Liver (tissue), 8 donors: ENCODE measurements at regions not wholly inside any gene's neighbourhood (a gene's known extent, or its start where the extent isn't known, plus 50 kb on each side); places are given as distances from the start of the nearest gene placed in this dataset.

ENCODE experiments used
- DNase-seq: peaks from one replicate; pipeline ENCODE4 v3.0.0-alpha.2; 2017; ENCODE audit warnings: low spot score
- H3K27ac ChIP-seq, 2 donors: one replicate each; pipeline ENCODE4 v1.7.0; 2013; ENCODE audit warnings: inconsistent platforms in 2 of 2, low read length in 2 of 2, control low read depth in 1 of 2, low read depth in 1 of 2, mild to moderate bottlenecking in 1 of 2
- H3K27me3 ChIP-seq, 4 donors: one replicate each; pipeline versions ENCODE4 v1.6.1 to v1.7.0; 2013; ENCODE audit warnings: low read length in 3 of 4, inconsistent platforms in 1 of 4, mild to moderate bottlenecking in 1 of 4, moderate library complexity in 1 of 4; ENCODE audit not compliant: control insufficient read depth in 4 of 4, insufficient read depth in 4 of 4
- H3K36me3 ChIP-seq, 4 donors: one replicate each; pipeline versions ENCODE4 v1.6.1 to v1.7.0; 2013; ENCODE audit warnings: low read length in 3 of 4, mild to moderate bottlenecking in 3 of 4, low read depth in 1 of 4, moderate library complexity in 1 of 4; ENCODE audit not compliant: control insufficient read depth in 4 of 4, insufficient read depth in 3 of 4
- H3K4me1 ChIP-seq, 4 donors: one replicate each; pipeline versions ENCODE4 v1.6.1 to v1.7.0; 2013; ENCODE audit warnings: low read length in 3 of 4, mild to moderate bottlenecking in 3 of 4, moderate library complexity in 1 of 4; ENCODE audit not compliant: control insufficient read depth in 4 of 4, insufficient read depth in 4 of 4
- H3K4me3 ChIP-seq, 3 donors: one replicate each; pipeline versions ENCODE4 v1.6.1 to v1.7.0; 2013; ENCODE audit warnings: low read length in 3 of 3, control low read depth in 1 of 3, low read depth in 1 of 3, mild to moderate bottlenecking in 1 of 3
- H3K9ac ChIP-seq, 2 donors: one replicate each; pipeline ENCODE4 v1.7.0; 2013; ENCODE audit warnings: low read length in 2 of 2, mild to moderate bottlenecking in 2 of 2, moderate library complexity in 2 of 2, control low read depth in 1 of 2, low read depth in 1 of 2
- H3K9me3 ChIP-seq, 4 donors: one replicate each; pipeline versions ENCODE4 v1.6.1 to v1.7.0; 2013; ENCODE audit warnings: low read length in 3 of 4; ENCODE audit not compliant: control insufficient read depth in 4 of 4
- ATF3 ChIP-seq: IDR thresholded peaks from 2 replicates; pipeline ENCODE4 v1.6.1; 2016; ENCODE audit warnings: antibody characterized with exemption
- CTCF ChIP-seq: fragments of 150-350 bp; IDR thresholded peaks from 2 replicates; pipeline ENCODE4 v1.5.1; 2017; ENCODE audit warnings: improper control_type of control experiment, low read depth, low read length; ENCODE audit not compliant: missing input control
- EGR1 ChIP-seq, 2 donors: IDR thresholded peaks; 2 replicates each; pipeline ENCODE4 v1.6.1; 2016 to 2018; ENCODE audit warnings: antibody characterized with exemption in 2 of 2, low read depth in 2 of 2
- FOXA1 ChIP-seq: IDR thresholded peaks from 2 replicates; pipeline ENCODE4 v1.6.1; 2016; ENCODE audit warnings: antibody characterized with exemption
- FOXA2 ChIP-seq: IDR thresholded peaks from 2 replicates; pipeline ENCODE4 v1.6.1; 2016; ENCODE audit warnings: antibody characterized with exemption
- GABPA ChIP-seq, 2 donors: IDR thresholded peaks in 1 of 2; conservative IDR thresholded peaks in 1 of 2; 2 replicates each; pipeline ENCODE4 v1.6.1; 2016; ENCODE audit warnings: antibody characterized with exemption in 2 of 2, mild to moderate bottlenecking in 1 of 2, moderate library complexity in 1 of 2
- HNF4A ChIP-seq, 2 donors: conservative IDR thresholded peaks; 2 replicates each; pipeline ENCODE4 v1.6.1; 2016; ENCODE audit warnings: antibody characterized with exemption in 2 of 2, mild to moderate bottlenecking in 2 of 2
- HNF4G ChIP-seq: IDR thresholded peaks from 2 replicates; pipeline ENCODE4 v1.6.1; 2016; ENCODE audit warnings: antibody characterized with exemption
- JUND ChIP-seq, 2 donors: IDR thresholded peaks; 2 replicates each; pipeline ENCODE4 v1.6.1; 2016; ENCODE audit warnings: antibody characterized with exemption in 2 of 2
- MAX ChIP-seq: IDR thresholded peaks from 2 replicates; pipeline ENCODE4 v1.6.1; 2016; ENCODE audit warnings: antibody characterized with exemption
- NR2F2 ChIP-seq: IDR thresholded peaks from 2 replicates; pipeline ENCODE4 v1.6.1; 2016; ENCODE audit warnings: antibody characterized with exemption
- RAD21 ChIP-seq, 2 donors: IDR thresholded peaks; 2 replicates each; pipeline ENCODE4 v1.6.1; 2016; ENCODE audit warnings: antibody characterized with exemption in 2 of 2, mild to moderate bottlenecking in 2 of 2
- REST ChIP-seq: IDR thresholded peaks from 2 replicates; pipeline ENCODE4 v1.6.1; 2016; ENCODE audit warnings: antibody characterized with exemption, mild to moderate bottlenecking
- RXRA ChIP-seq, 2 donors: IDR thresholded peaks; 2 replicates each; pipeline ENCODE4 v1.6.1; 2017 to 2018; ENCODE audit warnings: antibody characterized with exemption in 2 of 2, mild to moderate bottlenecking in 1 of 2
- SP1 ChIP-seq: IDR thresholded peaks from 2 replicates; pipeline ENCODE4 v1.6.1; 2018; ENCODE audit warnings: antibody characterized with exemption, mild to moderate bottlenecking
- TAF1 ChIP-seq: conservative IDR thresholded peaks from 2 replicates; pipeline ENCODE4 v1.6.1; 2016; ENCODE audit warnings: antibody characterized with exemption, mild to moderate bottlenecking
- YY1 ChIP-seq: IDR thresholded peaks from 2 replicates; pipeline ENCODE4 v1.6.1; 2016; ENCODE audit warnings: antibody characterized with exemption, mild to moderate bottlenecking
- ZBTB33 ChIP-seq: IDR thresholded peaks from 2 replicates; pipeline ENCODE4 v1.6.1; 2016; ENCODE audit warnings: antibody characterized with exemption
- WGBS: extraction: QIAGEN DNeasy Blood & Tissue Kit; methylation state at CpG from one replicate; pipeline ENCODE4 v1.1.7; 2013; 5-methylcytosine and 5-hydroxymethylcytosine counted together
- donor health status: healthy.
- donor health status: healthy.
- donor health status: healthy.
- donor health status: healthy.
- donor health status: healthy.

- peaks cover 4 to 10% (median 7%) of the 10 kb centered on the region in 4 donors for H3K4me1 ChIP-seq
- H3K9ac ChIP-seq = no peak overlapping the region
- no peak overlapping the region for H3K4me3 ChIP-seq
- H3K27ac ChIP-seq = no peak overlapping the region
- no peaks in the 10 kb centered on the region for H3K9me3 ChIP-seq
- H3K36me3 ChIP-seq = no peaks in the 10 kb centered on the region
- no peak for DNase-seq
- WGBS = 98% methylated on average over 11 of the region's 11 CpGs
- H3K27me3 ChIP-seq = no peaks in the 10 kb centered on the region
- TF ChIP-seq CTCF (no peak), YY1 (no peak), RAD21 (IDR thresholded peaks at IDR 0.05) (no peak), FOXA1 (no peak), FOXA2 (no peak), NR2F2 (no peak), GABPA (IDR thresholded peaks at IDR 0.05 in 1 of 2, conservative IDR thresholded peaks at IDR 0.05 in 1 of 2) (no peak), MAX (no peak), JUND (IDR thresholded peaks at IDR 0.05) (no peak), HNF4A (conservative IDR thresholded peaks at IDR 0.05) (no peak), RXRA (IDR thresholded peaks at IDR 0.05) (no peak), ZBTB33 (no peak), ATF3 (no peak)
Observed at GRCh38 chr16:85382717-85383118, 230.4 kb upstream of the GSE1 start.

- no peak for DNase-seq
- no peak overlapping the region for H3K27ac ChIP-seq
- TF ChIP-seq RXRA (IDR thresholded peaks at IDR 0.05) (no peak), CTCF (no peak), TAF1 (no peak), SP1 (no peak), MAX (no peak), GABPA (IDR thresholded peaks at IDR 0.05 in 1 of 2, conservative IDR thresholded peaks at IDR 0.05 in 1 of 2) (no peak), ATF3 (no peak), RAD21 (IDR thresholded peaks at IDR 0.05) (no peak), NR2F2 (no peak), FOXA1 (no peak), HNF4G (no peak), REST (no peak), EGR1 (IDR thresholded peaks at IDR 0.05; ENCODE audit: low read depth in 2 of 2) (no peak), YY1 (no peak), FOXA2 (no peak)
Observed at GRCh38 chr16:85383836-85384832, 229.0 kb upstream of the GSE1 start.

More at GRCh38 chr16:85383836-85384832, 229.0 kb upstream of the GSE1 start:
- H3K9ac ChIP-seq = no peak overlapping the region
- 90% methylated on average over 19 of the region's 19 CpGs for WGBS
- no peaks in the 10 kb centered on the region for H3K27me3 ChIP-seq
- no peaks in the 10 kb centered on the region for H3K36me3 ChIP-seq
- H3K4me3 ChIP-seq = no peak overlapping the region
- H3K4me1 ChIP-seq = peaks cover 4 to 10% (median 7%) of the 10 kb centered on the region in 4 donors
- no peaks in the 10 kb centered on the region for H3K9me3 ChIP-seq
